ENCODE measurements at regions not wholly inside any gene's neighbourhood (a gene's known extent, or its start where the extent isn't known, plus 50 kb on each side); places are given as distances from the start of the nearest gene placed in this dataset.
"Not testable (repeated sequence)": the region's sequence is repeated elsewhere in the genome, so short reads cannot be mapped to it uniquely, and the experiment has no call there.

GRCh38 chr6:134422426-134423231, 104.7 kb upstream of the SGK1 start:
- no peak for DNase-seq

DNA sequence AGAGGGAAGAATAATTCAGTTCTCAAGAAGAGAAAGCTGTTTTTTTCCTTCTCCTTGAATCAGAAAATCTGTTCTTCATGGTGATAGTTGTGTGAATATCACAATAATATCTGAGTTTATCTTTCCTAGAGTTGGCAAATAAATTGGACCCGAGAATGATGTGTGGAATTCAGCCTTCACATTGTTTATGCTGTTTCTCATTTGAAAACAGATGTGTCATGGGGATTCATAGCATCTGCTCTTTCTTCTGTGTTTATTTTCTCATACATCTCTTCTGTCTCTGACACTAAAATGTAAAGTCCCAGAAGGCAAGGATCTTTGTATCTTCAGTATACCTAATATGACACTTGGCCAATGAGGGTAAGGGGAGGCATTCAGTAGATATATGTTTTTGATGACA, 103.6 kb upstream of the SGK1 start:
- DNase-seq = no peak

DNA sequence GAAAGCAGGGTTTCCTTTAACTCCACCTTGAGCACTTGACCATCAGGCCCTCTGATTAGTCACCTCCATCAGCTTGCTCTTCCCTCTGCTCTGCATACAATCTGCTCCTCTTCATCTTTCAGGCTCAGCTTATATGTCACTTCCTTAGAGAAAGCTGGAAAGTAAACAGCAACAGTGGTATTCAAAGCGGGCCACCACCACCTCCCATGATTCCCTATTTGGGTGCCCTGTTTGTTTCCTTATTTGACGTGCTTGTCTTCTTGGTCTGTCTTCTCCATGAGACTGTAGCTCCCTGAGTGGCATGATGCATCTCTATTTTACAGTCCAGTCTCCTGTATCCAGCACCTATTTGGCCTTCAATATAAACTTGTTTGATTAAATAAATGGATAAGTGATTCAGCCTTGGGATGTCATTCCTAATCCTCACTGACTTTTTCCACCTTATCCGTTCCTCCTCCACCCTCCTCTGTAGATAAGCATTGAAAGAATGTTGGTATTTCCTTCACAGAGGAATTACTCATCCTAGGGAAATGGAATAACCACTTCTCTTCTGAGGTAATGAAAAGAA, 102.8 kb upstream of the SGK1 start:
- DNase-seq = no peak

DNA sequence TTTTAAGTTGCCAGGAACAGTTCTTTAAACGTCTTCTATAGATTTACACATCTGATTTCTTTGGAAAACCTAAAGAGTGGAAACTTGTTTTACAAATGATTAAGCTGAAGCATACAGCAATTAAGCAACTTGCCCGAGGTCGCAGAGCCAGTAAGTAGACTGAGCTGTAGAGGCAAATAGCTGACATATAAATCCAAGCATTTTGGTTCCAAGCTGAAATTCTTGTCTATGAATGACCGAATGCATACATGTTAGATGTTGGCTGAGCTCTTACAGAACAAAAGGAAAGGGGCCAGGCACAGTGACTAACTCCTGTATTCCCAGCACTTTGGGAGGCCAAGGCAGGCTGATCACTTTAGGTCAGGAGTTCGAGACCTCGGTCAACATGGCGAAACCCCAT, 101.8 kb upstream of the SGK1 start:
- no peak for DNase-seq

- no peak for DNase-seq
Observed at GRCh38 chr6:134416418-134417154, 98.7 kb upstream of the SGK1 start.

GRCh38 chr6:134415656-134416055, 97.7 kb upstream of the SGK1 start:
- DNase-seq = no peak

DNA sequence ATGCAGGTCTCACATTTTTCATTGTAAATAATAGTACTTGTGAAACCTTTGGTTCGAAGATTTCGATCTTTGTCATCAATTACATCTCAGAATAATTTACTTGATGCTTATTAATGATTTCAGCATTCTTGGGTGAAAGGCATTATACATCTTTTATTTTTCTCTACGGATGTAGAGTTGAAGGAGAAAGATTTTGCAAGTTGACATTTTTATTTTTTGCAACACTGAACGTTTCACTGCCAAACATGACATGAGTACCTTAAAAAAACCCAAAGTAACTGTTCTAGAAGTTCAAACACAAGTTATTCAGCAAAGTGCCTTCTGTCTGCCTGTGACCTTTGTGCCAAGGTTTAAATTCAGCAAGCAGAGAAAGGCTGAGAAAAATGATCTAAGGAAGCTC, 97.3 kb upstream of the SGK1 start:
- DNase-seq = no peak

DNA sequence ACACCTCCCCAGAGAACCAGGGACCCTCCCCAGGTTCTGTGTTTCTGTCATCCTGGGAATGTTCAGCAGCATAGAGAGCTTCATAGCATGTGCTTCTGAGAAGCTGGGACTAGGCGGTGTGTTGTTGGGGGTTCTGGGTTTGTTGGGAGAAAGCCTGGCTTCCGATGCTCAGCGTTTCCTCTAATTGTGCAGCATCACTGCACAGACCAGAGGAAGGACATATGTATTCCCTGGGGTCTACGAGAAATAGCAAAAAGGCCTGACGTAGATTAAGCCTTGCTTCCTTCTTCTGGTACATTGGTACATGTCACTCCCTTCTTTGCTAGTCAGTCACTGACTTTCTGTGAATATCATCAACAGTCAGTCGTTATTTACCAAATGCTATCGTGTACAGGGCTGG, 96.9 kb upstream of the SGK1 start:
- DNase-seq = no peak

GRCh38 chr6:134413241-134413643, 95.3 kb upstream of the SGK1 start:
- no peak for DNase-seq

GRCh38 chr6:134410541-134410940, 92.6 kb upstream of the SGK1 start:
- DNase-seq = no peak

GRCh38 chr6:134407791-134408190, 89.9 kb upstream of the SGK1 start:
- no peak for DNase-seq

DNA sequence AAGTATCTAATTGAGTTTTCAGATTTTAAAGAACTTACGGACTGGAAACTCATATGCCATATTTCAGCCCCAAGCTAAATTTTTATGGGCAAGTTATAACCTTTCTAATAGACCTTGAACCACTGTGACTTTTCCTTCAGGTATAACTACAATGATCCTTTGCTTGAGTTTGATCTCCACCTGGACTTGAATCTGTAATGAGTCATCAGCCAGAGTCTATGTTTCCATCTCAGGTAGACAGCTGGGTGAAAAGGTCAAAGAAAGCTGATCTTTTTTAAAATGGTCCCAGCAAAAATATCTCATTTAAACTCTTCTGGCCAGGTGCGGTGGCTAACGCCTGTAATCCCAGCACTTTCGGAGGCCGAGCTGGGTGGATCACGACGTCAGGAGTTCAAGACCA, 88.4 kb upstream of the SGK1 start:
- no peak for DNase-seq

DNA sequence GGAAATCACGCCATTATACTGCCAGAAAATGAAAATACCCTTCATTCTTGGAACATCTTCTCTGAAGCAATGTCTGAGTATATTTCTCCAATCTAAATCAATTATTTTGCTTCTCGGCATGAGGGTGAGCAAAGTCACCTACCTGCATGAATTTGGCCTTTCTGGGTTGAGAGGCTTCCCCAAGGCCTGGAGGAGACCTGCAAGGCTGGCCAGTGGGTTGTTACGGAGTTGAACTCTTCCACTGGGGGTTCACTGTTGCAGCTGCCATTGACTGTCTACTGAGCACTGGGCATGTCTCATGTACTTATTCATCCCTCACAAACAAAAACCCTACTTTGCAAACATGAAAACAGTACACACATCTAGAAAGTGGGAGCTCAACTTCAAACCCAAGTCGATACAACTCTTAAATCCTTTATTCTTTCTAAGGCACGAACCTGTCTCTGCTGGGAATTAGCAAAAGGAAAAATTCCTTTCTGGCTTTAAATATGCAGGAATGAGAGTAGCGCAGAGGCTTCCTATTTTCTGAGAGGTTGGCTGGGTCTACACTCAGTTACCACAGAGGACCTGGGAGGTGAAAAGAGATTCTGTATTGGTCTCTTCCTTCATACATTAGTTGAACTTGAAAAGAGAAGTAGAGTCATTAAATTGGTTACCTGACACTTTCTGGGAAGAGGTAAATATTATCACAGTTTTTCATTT, 87.6 kb upstream of the SGK1 start:
- no peak for DNase-seq

- DNase-seq = not testable (repeated sequence)
Observed at GRCh38 chr6:134403312-134403711, 85.4 kb upstream of the SGK1 start.

DNA sequence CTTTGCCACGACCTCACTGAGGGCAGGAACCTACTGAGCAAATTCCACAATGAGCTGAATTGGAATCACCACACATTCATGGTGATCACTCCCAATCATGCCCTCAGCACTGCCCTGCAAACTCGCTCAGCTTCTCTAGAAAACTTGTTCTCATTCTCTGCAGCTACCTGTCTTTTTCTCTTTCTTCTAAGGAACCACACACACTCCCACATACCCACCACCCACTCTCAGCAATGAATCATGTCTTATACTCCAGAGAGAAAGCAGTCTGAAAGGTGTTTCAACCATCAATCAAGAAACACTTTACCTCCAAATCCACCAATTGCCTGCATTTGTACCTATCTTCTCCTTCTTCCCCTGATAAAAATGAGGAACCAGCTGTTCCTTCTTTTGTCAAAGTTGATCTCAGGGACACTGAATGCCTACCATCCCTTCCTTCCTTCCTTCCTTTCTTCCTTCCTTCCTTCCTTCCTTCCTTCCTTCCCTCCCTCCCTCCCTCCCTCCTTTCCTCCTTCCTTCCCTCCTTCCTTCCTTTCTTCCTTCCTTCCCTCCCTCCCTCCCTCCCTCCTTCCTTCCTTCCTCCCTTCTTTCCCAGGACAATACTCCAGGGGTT, 84.6 kb upstream of the SGK1 start:
- no peak for DNase-seq

GRCh38 chr6:134400941-134401340, 83.0 kb upstream of the SGK1 start:
- no peak for DNase-seq

DNA sequence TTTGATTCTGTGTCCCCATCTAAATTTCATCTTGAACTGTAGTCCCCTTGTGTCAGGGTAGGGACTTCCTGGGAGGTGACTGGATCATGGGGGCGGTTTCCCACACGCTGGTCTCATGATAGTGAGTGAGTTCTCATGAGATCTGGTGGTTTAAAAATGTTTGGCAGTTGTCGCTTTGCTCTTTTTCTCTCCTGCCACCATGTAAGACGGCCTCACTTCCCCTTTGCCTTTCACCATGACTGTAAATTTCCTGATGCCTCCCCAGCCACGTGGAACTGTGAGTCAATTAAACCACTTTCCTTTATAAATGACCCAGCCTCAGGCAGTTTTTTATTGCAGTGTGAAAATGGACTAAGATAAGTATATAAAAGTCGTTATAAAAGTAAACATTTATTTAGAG, 80.5 kb upstream of the SGK1 start:
- no peak for DNase-seq

DNA sequence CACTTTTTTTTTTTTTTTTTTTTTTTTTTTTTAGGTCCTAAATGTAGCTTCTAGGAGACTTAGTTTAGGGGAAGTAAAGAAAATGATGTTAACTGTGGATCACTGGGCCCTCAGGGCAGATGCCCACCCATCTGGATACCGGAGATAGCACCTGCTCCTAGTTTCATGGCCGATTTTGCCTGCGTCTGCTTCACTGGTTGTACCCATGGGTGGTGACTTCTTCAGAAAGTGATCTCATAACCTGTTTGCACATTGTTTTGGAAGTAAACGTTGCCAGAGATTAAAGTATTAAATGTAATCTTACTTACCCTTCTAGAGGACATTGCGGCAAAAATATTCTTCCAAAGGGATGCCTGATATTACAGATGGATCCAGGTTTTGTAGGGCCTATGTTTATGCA, 79.8 kb upstream of the SGK1 start:
- no peak for DNase-seq

GRCh38 chr6:134394905-134395304, 77.0 kb upstream of the SGK1 start:
- DNase-seq = no peak

DNA sequence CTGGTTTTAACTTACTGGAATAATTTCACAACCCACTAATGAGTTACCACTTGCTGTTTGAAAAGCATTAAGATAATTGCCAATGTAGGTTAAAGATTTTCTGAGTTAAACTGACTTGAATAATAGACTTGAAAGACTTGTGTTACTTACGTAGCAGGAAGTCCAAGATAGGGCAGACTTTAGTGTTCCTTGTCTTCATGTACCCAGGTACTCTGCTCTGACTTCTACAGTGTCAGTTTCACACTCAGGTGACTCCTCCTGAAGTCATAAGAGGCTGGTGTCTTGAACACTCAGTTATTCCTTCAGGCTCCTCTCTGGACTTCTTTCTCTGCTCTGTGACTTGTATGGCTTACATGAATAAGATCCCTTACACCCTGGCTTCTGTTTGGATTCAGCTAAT, 76.3 kb upstream of the SGK1 start:
- no peak for DNase-seq

- no peak for DNase-seq
Observed at GRCh38 chr6:134391205-134391604, 73.3 kb upstream of the SGK1 start.

GRCh38 chr6:134389658-134390057, 71.7 kb upstream of the SGK1 start:
- DNase-seq = no peak

DNA sequence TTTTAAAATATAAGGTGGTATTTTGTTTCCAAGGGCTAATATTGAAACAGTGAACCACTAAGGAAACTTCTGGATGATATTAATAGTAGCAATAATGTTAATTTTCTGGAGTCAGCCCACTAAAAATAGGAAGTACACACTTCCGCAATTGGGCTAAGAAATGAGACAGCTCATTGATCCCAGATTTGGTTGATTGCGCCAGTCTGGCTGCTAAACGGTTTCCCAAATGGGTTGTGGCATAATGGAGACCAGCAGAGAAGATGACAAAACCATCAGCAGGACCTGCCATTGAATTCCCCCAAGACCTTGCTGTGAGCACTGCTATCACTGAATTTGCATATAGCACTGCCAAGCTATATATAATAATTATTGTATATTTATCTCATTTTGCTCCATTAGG, 71.2 kb upstream of the SGK1 start:
- DNase-seq = no peak

All from NCI-H2081 treated with DMSO at 0.1 percent for 48 hours (cell line).